ENCODE measurements at regions not wholly inside any gene's neighbourhood (a gene's known extent, or its start where the extent isn't known, plus 50 kb on each side); places are given as distances from the start of the nearest gene placed in this dataset.

- no peak for TF ChIP-seq FOXP1 (IDR thresholded peaks at IDR 0.05)
- no peak for TF ChIP-seq FOXP1 (CRISPR knock-in tag; IDR thresholded peaks at IDR 0.05)
- TF ChIP-seq POLR2AphosphoS5 (IDR thresholded peaks at IDR 0.05; ENCODE audit: low read depth, low read length), result no peak
- TF ChIP-seq ZNF124 (CRISPR knock-in tag; IDR thresholded peaks at IDR 0.05), result no peak
- no peak for TF ChIP-seq ZNF639 (CRISPR knock-in tag; conservative IDR thresholded peaks at IDR 0.05)
- no peak for TF ChIP-seq ZNF75D (CRISPR knock-in tag; IDR thresholded peaks at IDR 0.05; ENCODE audit: borderline replicate concordance)
- no peak for TF ChIP-seq ZNF331 (CRISPR knock-in tag; IDR thresholded peaks at IDR 0.05)
- TF ChIP-seq ZNF710 (CRISPR knock-in tag; IDR thresholded peaks at IDR 0.05; ENCODE audit: borderline replicate concordance), result no peak
- TF ChIP-seq SIX4 (CRISPR knock-in tag; IDR thresholded peaks at IDR 0.05), result no peak
Observed at GRCh38 chr2:77866661-77867060, 344.5 kb upstream of the LRRTM4 start (continued).

GRCh38 chr2:77867146-77867545 lies 345.0 kb upstream of the LRRTM4 start:
- no peak overlapping the region for H3K9ac ChIP-seq (ENCODE audit: insufficient read depth, low read depth, low read length)
- no peak overlapping the region for H2AFZ ChIP-seq (ENCODE audit: low read length)
- DNase-seq (ENCODE audit: low spot score), result no peak
- H3K4me3 ChIP-seq (replicated peaks in 1 of 3; ENCODE audit: insufficient read depth in 1 of 3, low read depth in 2 of 3, low read length in 3 of 3), result no peak overlapping the region
- intact Hi-C loops (cut with micrococcal nuclease; ENCODE audit: unreplicated experiment) (no loop called here), in situ Hi-C loops (cut with HindIII; ENCODE audit: extremely low pct_ligation_motif_present, low pct_unique_long_range_greater_than_20kb) (no loop called here)
- no TSS peak for BruUV-seq (replicated peaks)
- H4K20me1 ChIP-seq (ENCODE audit: insufficient read depth, low read length), result no peaks in the 10 kb centered on the region
- ChIA-PET CTCF (ENCODE audit: low intra/inter-chr PET ratio, low total read pairs) (no interaction called here), POLR2A (no interaction called here)
- no peak for ATAC-seq
- no peaks in the 10 kb centered on the region for H3K9me3 ChIP-seq (ENCODE audit: low read length)
- no peak for FAIRE-seq
- TF ChIP-seq ZNF576 (CRISPR knock-in tag; IDR thresholded peaks at IDR 0.05) (no peak), NFKBIZ (CRISPR knock-in tag; IDR thresholded peaks at IDR 0.05) (no peak), BHLHE40 (IDR thresholded peaks at IDR 0.05; ENCODE audit: low read length) (no peak)
- H3K27me3 ChIP-seq (ENCODE audit: control insufficient read depth in 1 of 2, insufficient read depth in 2 of 2, low read length in 2 of 2), result no peaks in the 10 kb centered on the region
- no peak overlapping the region for H3K27ac ChIP-seq (ENCODE audit: extremely low read length, insufficient read depth, low read length)
- no peak overlapping the region for H3K4me2 ChIP-seq (ENCODE audit: low read depth, low read length)
- no peaks in the 10 kb centered on the region for H3K4me1 ChIP-seq (ENCODE audit: insufficient read depth, low read length)
- no peaks in the 10 kb centered on the region for H3K36me3 ChIP-seq (replicated peaks in 1 of 2; ENCODE audit: control insufficient read depth in 1 of 2, insufficient read depth in 2 of 2, low read length in 2 of 2)
- no peaks in the 10 kb centered on the region for H3K79me2 ChIP-seq (ENCODE audit: insufficient read depth, low read length)

Data from HepG2 (cell line).